ENCODE measurements at regions not wholly inside any gene's neighbourhood (a gene's known extent, or its start where the extent isn't known, plus 50 kb on each side); places are given as distances from the start of the nearest gene placed in this dataset.

GRCh38 chr14:65296402-65296801 is 116.1 kb upstream of the FUT8 start:
- no peaks in the 10 kb centered on the region for H3K36me3 Mint-ChIP-seq
- H3K27me3 Mint-ChIP-seq, result no peaks in the 10 kb centered on the region
- no peaks in the 10 kb centered on the region for H3K9me3 ChIP-seq
- H3K27ac Mint-ChIP-seq, result no peak overlapping the region
- H3K4me1 Mint-ChIP-seq, result peaks cover 36 to 51% (median 42%) of the 10 kb centered on the region in 3 donors
- POLR2A ChIA-PET, result interaction anchor here in 1 of 2 donors (0.6 kb wide), 1 partner anchor 9 kb away, joined by 4 read pairs; no protein-coding TSS in a partner anchor
- H3K4me3 ChIP-seq (ENCODE audit: control insufficient read depth in 1 of 2, extremely low read depth in 1 of 2, low read length in 1 of 2), result no peak overlapping the region
- CTCF ChIA-PET, result no interaction called here
- no peak overlapping the region for H3K27ac ChIP-seq (ENCODE audit: low read length)
- H3K4me3 Mint-ChIP-seq, result no peak overlapping the region
- no peaks in the 10 kb centered on the region for H3K9me3 Mint-ChIP-seq
- H3K27me3 ChIP-seq (replicated peaks in 1 of 2; ENCODE audit: control insufficient read depth in 2 of 2, extremely low read depth in 1 of 2, insufficient read depth in 2 of 2, low read length in 1 of 2), result no peaks in the 10 kb centered on the region
- ATAC-seq (replicated peaks in 1 of 4), result no peak
- DNase-seq, result no peak
- peaks cover 9 to 19% of the 10 kb centered on the region in 2 experiments for H3K4me1 ChIP-seq (ENCODE audit: control insufficient read depth in 1 of 2, extremely low read depth in 1 of 2, insufficient read depth in 2 of 2, low read length in 2 of 2)
- H3K36me3 ChIP-seq (ENCODE audit: control insufficient read depth in 2 of 2, extremely low read depth in 1 of 2, insufficient read depth in 1 of 2, low read length in 1 of 2), result no peaks in the 10 kb centered on the region

GRCh38 chr14:65296876-65297275 is 115.7 kb upstream of the FUT8 start:
- POLR2A ChIA-PET, result no interaction called here
- DNase-seq, result no peak
- H3K4me1 ChIP-seq (ENCODE audit: control insufficient read depth in 1 of 2, extremely low read depth in 1 of 2, insufficient read depth in 2 of 2, low read length in 2 of 2), result peaks cover 4 to 17% of the 10 kb centered on the region in 2 experiments
- H3K9me3 Mint-ChIP-seq, result no peaks in the 10 kb centered on the region
- H3K9me3 ChIP-seq, result no peaks in the 10 kb centered on the region
- no peak overlapping the region for H3K4me3 Mint-ChIP-seq
- H3K27me3 Mint-ChIP-seq, result no peaks in the 10 kb centered on the region
- H3K27me3 ChIP-seq (replicated peaks in 1 of 2; ENCODE audit: control insufficient read depth in 2 of 2, extremely low read depth in 1 of 2, insufficient read depth in 2 of 2, low read length in 1 of 2), result no peaks in the 10 kb centered on the region
- peaks cover 35 to 49% (median 39%) of the 10 kb centered on the region in 3 donors for H3K4me1 Mint-ChIP-seq
- H3K4me3 ChIP-seq (ENCODE audit: control insufficient read depth in 1 of 2, extremely low read depth in 1 of 2, low read length in 1 of 2), result no peak overlapping the region
- no peak for ATAC-seq (replicated peaks in 1 of 4)
- no peak overlapping the region for H3K27ac Mint-ChIP-seq
- H3K27ac ChIP-seq (ENCODE audit: low read length), result no peak overlapping the region
- no peaks in the 10 kb centered on the region for H3K36me3 ChIP-seq (ENCODE audit: control insufficient read depth in 2 of 2, extremely low read depth in 1 of 2, insufficient read depth in 1 of 2, low read length in 1 of 2)
- WGBS (ENCODE audit: insufficient coverage), result 100% methylated on average over 2 of the region's 4 CpGs
- no peaks in the 10 kb centered on the region for H3K36me3 Mint-ChIP-seq
- CTCF ChIA-PET, result no interaction called here

- Histone ChIP-seq H3K9me3 (no peaks in the 10 kb centered on the region), H3K36me3 (ENCODE audit: control insufficient read depth in 2 of 2, extremely low read depth in 1 of 2, insufficient read depth in 1 of 2, low read length in 1 of 2) (no peaks in the 10 kb centered on the region), H3K4me3 (ENCODE audit: control insufficient read depth in 1 of 2, extremely low read depth in 1 of 2, low read length in 1 of 2) (no peak overlapping the region), H3K27ac (ENCODE audit: low read length) (no peak overlapping the region), H3K4me1 (ENCODE audit: control insufficient read depth in 1 of 2, extremely low read depth in 1 of 2, insufficient read depth in 2 of 2, low read length in 2 of 2) (peaks cover 6 to 19% of the 10 kb centered on the region in 2 experiments), H3K27me3 (replicated peaks in 1 of 2; ENCODE audit: control insufficient read depth in 2 of 2, extremely low read depth in 1 of 2, insufficient read depth in 2 of 2, low read length in 1 of 2) (no peaks in the 10 kb centered on the region)
- Mint-ChIP-seq H3K4me3 (no peak overlapping the region), H3K27me3 (no peaks in the 10 kb centered on the region), H3K36me3 (no peaks in the 10 kb centered on the region), H3K9me3 (no peaks in the 10 kb centered on the region), H3K4me1 (peaks cover 38 to 52% (median 41%) of the 10 kb centered on the region in 3 donors), H3K27ac (no peak overlapping the region)
- ATAC-seq (replicated peaks in 1 of 4), result no peak
- POLR2A ChIA-PET, result no interaction called here
- 90% methylated on average over 5 of the region's 5 CpGs for WGBS (ENCODE audit: insufficient coverage)
- no peak for DNase-seq
- CTCF ChIA-PET, result no interaction called here
Observed at GRCh38 chr14:65297744-65298143, 114.8 kb upstream of the FUT8 start.

GRCh38 chr14:65299826-65300225 is 112.7 kb upstream of the FUT8 start:
- peaks cover 11 to 40% of the 10 kb centered on the region in 2 experiments for H3K4me1 ChIP-seq (ENCODE audit: control insufficient read depth in 1 of 2, extremely low read depth in 1 of 2, insufficient read depth in 2 of 2, low read length in 2 of 2)
- H3K9me3 ChIP-seq, result no peaks in the 10 kb centered on the region
- ATAC-seq (replicated peaks in 1 of 4) (peak in 3 of 4 experiments; percentile 41 to 53 (median 42)), DNase-seq (no peak)
- 53% methylated on average over 2 of the region's 3 CpGs for WGBS (ENCODE audit: insufficient coverage)
- no peak overlapping the region for H3K27ac ChIP-seq (ENCODE audit: low read length)
- Mint-ChIP-seq H3K9me3 (no peaks in the 10 kb centered on the region), H3K27ac (peak overlapping the region; percentile 74 to 82), H3K36me3 (no peaks in the 10 kb centered on the region), H3K4me3 (peak overlapping the region in 1 of 3 donors; percentile 8), H3K27me3 (no peaks in the 10 kb centered on the region), H3K4me1 (peaks cover 52 to 66% (median 54%) of the 10 kb centered on the region in 3 donors)
- H3K4me3 ChIP-seq (ENCODE audit: control insufficient read depth in 1 of 2, extremely low read depth in 1 of 2, low read length in 1 of 2), result no peak overlapping the region
- ChIA-PET POLR2A (no interaction called here), CTCF (no interaction called here)
- H3K27me3 ChIP-seq (replicated peaks in 1 of 2; ENCODE audit: control insufficient read depth in 2 of 2, extremely low read depth in 1 of 2, insufficient read depth in 2 of 2, low read length in 1 of 2), result no peaks in the 10 kb centered on the region
- H3K36me3 ChIP-seq (ENCODE audit: control insufficient read depth in 2 of 2, extremely low read depth in 1 of 2, insufficient read depth in 1 of 2, low read length in 1 of 2), result no peaks in the 10 kb centered on the region

- ChIA-PET POLR2A (no interaction called here), CTCF (no interaction called here)
- Histone ChIP-seq H3K27ac (ENCODE audit: low read length) (no peak overlapping the region), H3K9me3 (no peaks in the 10 kb centered on the region), H3K36me3 (ENCODE audit: control insufficient read depth in 2 of 2, extremely low read depth in 1 of 2, insufficient read depth in 1 of 2, low read length in 1 of 2) (no peaks in the 10 kb centered on the region), H3K4me1 (ENCODE audit: control insufficient read depth in 1 of 2, extremely low read depth in 1 of 2, insufficient read depth in 2 of 2, low read length in 2 of 2) (peaks cover 17 to 48% of the 10 kb centered on the region in 2 experiments), H3K4me3 (ENCODE audit: control insufficient read depth in 1 of 2, extremely low read depth in 1 of 2, low read length in 1 of 2) (no peak overlapping the region), H3K27me3 (replicated peaks in 1 of 2; ENCODE audit: control insufficient read depth in 2 of 2, extremely low read depth in 1 of 2, insufficient read depth in 2 of 2, low read length in 1 of 2) (no peaks in the 10 kb centered on the region)
- Mint-ChIP-seq H3K36me3 (no peaks in the 10 kb centered on the region), H3K27ac (peak overlapping the region; percentile 30 to 77), H3K4me1 (peaks cover 60 to 65% (median 60%) of the 10 kb centered on the region in 3 donors), H3K9me3 (no peaks in the 10 kb centered on the region), H3K27me3 (no peaks in the 10 kb centered on the region), H3K4me3 (peak overlapping the region in 1 of 3 donors; percentile 29)
- WGBS (ENCODE audit: insufficient coverage), result 70% methylated on average over 7 of the region's 7 CpGs
- DNase-seq, result no peak
- peak in 2 of 4 experiments; percentile 24 to 47 for ATAC-seq (replicated peaks in 1 of 4)
Observed at GRCh38 chr14:65301862-65302539, 110.5 kb upstream of the FUT8 start.

GRCh38 chr14:65302571-65303189 is 109.8 kb upstream of the FUT8 start:
- Histone ChIP-seq H3K36me3 (ENCODE audit: control insufficient read depth in 2 of 2, extremely low read depth in 1 of 2, insufficient read depth in 1 of 2, low read length in 1 of 2) (no peaks in the 10 kb centered on the region), H3K9me3 (no peaks in the 10 kb centered on the region), H3K4me1 (ENCODE audit: control insufficient read depth in 1 of 2, extremely low read depth in 1 of 2, insufficient read depth in 2 of 2, low read length in 2 of 2) (peaks cover 17 to 48% of the 10 kb centered on the region in 2 experiments), H3K27me3 (replicated peaks in 1 of 2; ENCODE audit: control insufficient read depth in 2 of 2, extremely low read depth in 1 of 2, insufficient read depth in 2 of 2, low read length in 1 of 2) (no peaks in the 10 kb centered on the region), H3K27ac (ENCODE audit: low read length) (no peak overlapping the region), H3K4me3 (ENCODE audit: control insufficient read depth in 1 of 2, extremely low read depth in 1 of 2, low read length in 1 of 2) (no peak overlapping the region)
- H3K27ac Mint-ChIP-seq, result peak overlapping the region; percentile 30 to 77
- ChIA-PET CTCF (no interaction called here), POLR2A (no interaction called here)
- no peaks in the 10 kb centered on the region for H3K9me3 Mint-ChIP-seq
- DNase-seq (no peak), ATAC-seq (replicated peaks in 1 of 4) (peak in 3 of 4 experiments; percentile 50 to 63 (median 62))
- peak overlapping the region in 1 of 3 donors; percentile 29 for H3K4me3 Mint-ChIP-seq
- WGBS (ENCODE audit: insufficient coverage), result 44% methylated on average over 6 of the region's 7 CpGs
- H3K27me3 Mint-ChIP-seq, result no peaks in the 10 kb centered on the region
- no peaks in the 10 kb centered on the region for H3K36me3 Mint-ChIP-seq
- H3K4me1 Mint-ChIP-seq, result peaks cover 55 to 63% (median 60%) of the 10 kb centered on the region in 3 donors
